NCI-H2196 (cell line): ENCODE measurements at regions not wholly inside any gene's neighbourhood (a gene's known extent, or its start where the extent isn't known, plus 50 kb on each side); places are given as distances from the start of the nearest gene placed in this dataset.

Experiments
- DNase-seq: peaks from one replicate; lab custom pipeline; 2025; ENCODE audit not compliant: unreplicated experiment; lab: John Stamatoyannopoulos, UW

- no peak for DNase-seq
Observed at GRCh38 chr5:2027790-2028189, 145.1 kb upstream of the IRX4 start.

GRCh38 chr5:2024986-2025721 lies 142.4 kb upstream of the IRX4 start:
- DNase-seq: no peak

- DNase-seq: no peak
Observed at GRCh38 chr5:2023196-2023595, 140.5 kb upstream of the IRX4 start.

GRCh38 chr5:2022436-2022835 lies 139.7 kb upstream of the IRX4 start:
- no peak for DNase-seq

- no peak for DNase-seq
Observed at GRCh38 chr5:2021484-2022176, 138.9 kb upstream of the IRX4 start.

GRCh38 chr5:2020730-2021129 lies 138.0 kb upstream of the IRX4 start:
- no peak for DNase-seq

DNA sequence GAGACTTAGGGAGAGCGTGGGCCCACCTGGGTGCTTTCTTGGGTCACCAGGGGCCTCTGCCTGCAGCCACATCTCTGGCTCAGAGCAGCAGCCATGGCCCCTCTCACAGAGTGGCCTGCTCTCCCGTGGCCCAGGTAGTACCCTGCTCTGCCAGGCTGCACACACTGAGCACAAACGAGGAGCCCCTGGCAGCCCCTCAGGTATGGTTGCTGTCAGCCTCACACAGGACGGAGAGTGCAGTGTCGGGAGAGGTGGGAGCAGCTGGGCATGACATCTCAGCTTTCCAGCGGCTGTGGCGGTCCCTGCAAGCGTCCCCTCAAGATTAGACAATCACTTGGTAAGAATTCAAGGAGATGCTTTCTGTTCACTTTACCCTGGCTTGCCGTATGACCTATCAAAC lies 137.0 kb upstream of the IRX4 start:
- DNase-seq: no peak

DNA sequence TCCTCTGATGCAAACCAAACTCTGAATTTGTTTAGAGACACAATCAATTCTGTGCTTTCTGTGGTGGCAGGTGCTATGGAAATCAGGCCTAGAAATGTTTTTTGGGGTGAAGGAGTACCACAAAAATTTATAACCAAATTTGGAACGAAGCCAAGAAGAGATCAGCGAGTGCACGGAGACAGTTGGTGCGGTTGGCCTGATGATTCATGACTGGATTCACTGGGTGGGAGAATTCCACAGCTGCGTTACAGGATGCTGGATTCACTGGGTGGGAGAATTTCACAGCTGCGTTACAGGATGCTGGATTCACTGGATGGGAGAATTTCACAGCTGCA lies 135.6 kb upstream of the IRX4 start:
- DNase-seq: no peak

GRCh38 chr5:2017540-2018389 lies 135.0 kb upstream of the IRX4 start:
- no peak for DNase-seq

- DNase-seq: no peak
Observed at GRCh38 chr5:2015961-2016360, 133.2 kb upstream of the IRX4 start.

DNA sequence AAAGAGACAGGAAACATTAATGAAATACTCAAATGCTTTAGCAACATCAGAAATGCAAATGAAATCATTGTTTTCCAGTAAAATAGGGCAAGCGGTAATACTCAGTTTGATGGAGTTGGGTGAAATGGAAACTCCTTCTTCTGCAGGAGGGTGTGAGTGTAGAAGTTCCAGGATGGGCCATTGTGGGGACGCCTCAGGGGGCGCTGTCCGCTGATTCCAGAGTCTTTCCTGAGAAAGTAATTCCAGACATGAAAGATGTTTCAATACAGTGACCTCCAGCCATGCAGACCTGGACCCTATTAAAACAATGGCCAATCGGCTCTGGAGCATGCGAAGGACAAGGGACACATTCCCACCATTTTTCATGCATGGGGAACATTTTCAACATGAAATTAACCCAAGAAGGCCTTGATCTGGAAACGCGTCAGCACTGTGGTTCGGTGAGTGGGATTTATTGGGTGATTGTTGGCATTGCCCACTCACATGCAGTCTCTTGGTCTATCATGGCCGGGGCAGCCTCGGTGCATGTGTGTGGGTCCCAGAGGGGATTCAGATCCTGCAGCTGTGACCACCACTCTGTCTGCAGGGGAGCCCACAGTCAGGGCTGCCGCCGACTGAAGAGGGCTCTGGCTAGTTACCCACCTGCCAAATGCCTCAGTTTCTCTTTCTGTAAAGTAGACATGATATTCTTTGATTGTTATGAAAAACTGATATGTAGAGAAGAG lies 132.6 kb upstream of the IRX4 start:
- DNase-seq: no peak

GRCh38 chr5:2014058-2014610 lies 131.4 kb upstream of the IRX4 start:
- no peak for DNase-seq

DNA sequence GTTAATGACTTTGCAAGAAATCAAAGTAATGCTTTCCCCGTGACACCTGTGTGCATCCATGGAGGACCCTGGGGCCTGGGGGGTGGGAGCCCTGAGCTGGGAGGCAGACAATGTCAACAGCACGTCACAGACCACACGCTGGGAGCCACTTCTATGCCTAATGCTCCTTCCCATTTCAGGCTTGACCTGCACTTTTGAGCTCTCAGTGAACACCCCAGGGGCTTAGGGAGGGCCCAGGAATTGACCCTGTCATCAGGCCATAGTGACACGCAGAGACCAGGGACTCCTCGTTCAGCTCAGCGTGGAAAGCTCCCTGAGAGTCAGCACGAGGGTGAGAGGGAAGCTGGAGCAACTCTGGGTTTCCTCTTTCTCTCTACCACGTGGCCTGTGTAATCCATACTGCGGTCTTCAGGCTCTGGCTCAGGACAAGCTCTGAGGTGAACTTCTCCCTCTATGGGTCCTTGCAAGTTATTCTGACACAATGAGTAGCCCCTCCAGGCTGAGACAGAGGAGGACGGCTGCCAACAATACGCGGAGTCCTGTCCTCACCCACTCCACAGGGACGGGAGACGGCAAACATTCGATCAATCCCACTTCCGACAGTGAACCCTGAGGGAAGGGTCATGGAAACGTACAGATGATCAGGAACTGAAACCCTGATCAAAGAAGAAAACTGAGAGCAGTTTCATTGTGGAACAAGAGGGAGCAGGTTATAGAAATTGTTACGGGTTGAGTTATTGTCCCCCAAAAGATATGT lies 130.8 kb upstream of the IRX4 start:
- no peak for DNase-seq

- no peak for DNase-seq
Observed at GRCh38 chr5:2012885-2013284, 130.2 kb upstream of the IRX4 start.

DNA sequence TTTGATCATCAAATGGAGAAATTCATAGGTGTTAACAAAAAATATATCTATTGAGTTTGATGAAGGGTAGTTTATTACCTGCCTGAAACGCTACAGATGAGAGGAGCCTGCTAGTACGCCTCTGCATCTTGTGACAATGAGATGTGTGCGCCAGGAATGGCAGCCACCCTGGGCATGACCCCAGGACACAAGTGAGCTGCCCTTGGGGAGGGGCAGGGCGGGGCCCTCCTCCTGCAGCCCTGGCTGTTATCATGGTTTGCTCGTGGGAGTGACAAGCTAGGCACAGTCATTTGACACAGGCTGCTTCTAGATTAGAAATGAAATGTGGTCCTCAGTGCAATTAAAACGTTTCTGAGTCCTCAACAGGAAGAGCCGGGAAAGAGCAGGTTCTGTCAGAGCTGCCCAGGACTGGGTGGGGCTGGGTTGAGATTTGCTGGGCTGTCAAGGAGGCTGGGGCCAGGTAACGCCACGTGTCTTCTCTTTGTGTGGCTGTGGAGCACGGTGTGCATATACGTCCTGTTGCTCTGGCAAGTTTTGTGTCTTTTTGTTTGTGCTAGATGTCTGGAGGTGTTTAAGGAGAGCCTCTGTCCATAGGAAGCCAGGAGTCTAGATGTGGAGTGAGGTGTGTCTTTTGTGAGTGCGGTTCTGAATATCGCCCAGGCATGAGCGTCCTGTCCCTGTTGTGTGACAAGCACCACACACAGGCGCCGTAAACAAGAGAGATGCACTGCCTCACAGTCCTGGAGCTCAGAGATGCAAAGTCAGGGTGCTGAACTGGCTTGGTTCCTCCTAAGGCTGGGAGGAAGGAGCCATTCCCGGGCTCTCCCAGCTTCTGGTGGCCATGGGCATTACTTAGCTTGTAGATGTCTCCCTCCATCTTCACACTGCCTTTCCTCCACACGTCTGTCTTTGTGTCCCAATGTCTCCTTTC lies 129.0 kb upstream of the IRX4 start:
- DNase-seq: no peak

DNA sequence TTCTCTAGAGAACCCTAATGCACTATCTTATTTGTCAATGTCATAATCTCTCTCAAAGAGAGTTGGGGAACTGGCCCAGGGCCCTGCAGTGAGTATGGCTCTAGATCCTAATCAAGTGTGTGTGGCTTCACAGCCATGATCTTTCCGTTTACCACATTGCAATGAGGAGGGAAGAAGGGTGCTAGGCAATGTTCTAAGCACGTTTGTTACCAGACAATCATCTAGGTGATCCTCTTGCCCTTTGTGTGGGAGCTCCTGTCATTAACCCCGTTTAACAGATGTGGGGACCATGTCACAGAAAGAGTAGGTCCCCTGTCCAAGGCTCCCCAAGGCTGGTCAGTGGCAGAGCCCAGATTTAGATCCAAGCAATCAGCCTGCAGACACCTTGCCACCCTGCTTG lies 128.2 kb upstream of the IRX4 start:
- no peak for DNase-seq

DNA sequence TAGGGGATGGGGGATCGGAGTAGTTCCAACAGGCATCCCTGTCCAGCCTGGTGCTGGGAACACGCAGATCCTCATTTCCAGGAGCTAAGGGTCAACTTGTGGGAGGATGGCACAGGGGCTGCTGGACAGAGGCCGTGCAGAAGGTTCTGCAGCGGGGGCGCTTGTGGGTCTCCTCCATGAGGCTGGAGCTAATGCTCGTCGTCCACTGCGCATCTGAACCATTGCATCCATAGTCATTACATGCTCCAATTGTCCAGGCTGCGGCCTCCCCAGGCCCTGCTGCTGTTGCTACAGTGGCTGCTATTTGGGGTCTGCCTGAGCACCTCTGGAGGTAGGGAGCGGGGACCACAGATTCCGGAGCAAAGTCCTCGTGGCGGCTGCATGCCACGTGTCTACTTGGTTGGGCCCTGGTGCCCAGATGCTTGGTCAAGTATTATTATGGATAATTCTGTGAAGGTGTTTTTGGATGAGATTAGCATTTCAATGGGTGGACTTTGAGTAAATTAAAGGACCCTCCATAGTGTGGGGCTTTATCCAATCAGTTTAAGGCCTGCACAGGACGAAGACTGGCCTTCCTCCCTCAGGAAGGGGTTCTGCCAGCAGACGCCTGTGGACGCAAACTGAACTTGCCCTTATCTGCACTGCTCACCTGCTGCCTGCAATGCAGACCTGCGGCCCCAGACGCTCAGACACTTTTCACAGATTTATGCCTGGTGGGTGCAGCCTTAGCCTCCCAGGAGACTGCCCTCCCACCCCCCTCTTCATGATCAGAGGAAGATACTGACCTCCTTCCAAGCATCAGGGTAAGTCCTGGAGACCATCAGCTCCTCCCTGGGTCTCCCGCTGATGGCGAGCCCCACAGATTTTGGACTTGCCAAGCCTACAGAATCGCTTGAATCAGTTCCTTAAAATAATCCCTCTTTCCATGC lies 127.5 kb upstream of the IRX4 start:
- DNase-seq: no peak
